NCI-H69 (cell line): ENCODE measurements at regions not wholly inside any gene's neighbourhood (a gene's known extent, or its start where the extent isn't known, plus 50 kb on each side); places are given as distances from the start of the nearest gene placed in this dataset.
"Not testable (repeated sequence)": the region's sequence is repeated elsewhere in the genome, so short reads cannot be mapped to it uniquely, and the experiment has no call there.

Source experiments
- DNase-seq: peaks from one replicate; lab custom pipeline; 2025; lab: John Stamatoyannopoulos, UW

DNA sequence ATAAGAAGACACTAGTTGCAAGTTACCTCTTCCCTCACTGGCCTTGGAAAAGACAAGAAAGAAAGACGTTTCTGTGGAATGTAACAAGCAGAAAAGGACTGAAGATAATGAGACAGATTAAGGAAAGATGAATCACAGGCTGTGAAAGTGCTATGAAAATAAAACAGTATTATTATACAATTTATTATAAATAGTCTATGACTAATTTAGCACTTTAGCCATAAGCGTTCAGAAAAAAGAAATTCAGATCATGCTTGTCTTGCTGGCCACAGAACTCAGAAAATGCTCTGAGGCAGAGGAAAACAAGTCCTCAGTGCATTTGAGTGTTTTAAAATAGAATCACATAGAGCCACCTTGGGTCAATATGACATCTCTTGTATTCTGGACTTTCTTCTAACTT lies 174.8 kb upstream of the NBPF9 start:
- DNase-seq: not testable (repeated sequence)

DNA sequence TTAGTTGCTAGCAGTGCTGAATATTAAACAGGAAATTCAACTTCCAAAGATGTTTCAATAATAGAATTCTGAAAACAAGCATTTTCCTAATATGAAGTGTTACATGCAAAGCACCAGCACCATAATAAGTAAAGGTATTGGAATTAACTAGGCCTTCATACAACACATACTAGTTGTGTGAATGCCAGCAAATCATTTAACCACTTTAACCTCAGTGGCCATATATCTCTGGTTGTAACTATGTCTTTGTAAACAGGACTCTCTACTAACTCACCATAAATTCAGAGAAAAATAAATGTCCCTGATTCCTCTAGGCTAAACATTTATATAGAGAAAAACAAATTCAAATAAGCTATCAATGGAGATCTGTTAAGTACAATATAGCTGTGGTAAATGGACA lies 175.7 kb upstream of the NBPF9 start:
- DNase-seq: not testable (repeated sequence)

DNA sequence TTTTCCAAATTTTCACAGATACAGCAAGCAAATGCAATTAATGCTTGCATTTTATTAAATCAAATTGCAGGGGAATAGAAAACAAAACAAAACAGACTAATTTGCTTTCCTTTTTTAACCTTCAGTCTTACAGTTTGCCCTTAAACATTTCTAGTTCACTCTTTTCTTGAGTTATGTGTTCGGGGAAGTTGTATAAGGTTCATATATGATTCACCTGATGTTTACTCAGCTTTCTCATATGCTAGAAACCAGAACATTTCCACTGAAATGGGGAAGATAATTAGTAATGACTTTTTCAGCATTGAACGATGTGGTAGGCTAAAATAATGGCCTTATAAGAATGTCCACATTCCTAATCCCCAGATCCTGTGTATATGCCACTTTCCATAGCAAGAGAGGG lies 176.2 kb upstream of the NBPF9 start:
- not testable (repeated sequence) for DNase-seq

GRCh38 chr1:149284773-149285172 lies 181.4 kb upstream of the NBPF9 start:
- DNase-seq: not testable (repeated sequence)

DNA sequence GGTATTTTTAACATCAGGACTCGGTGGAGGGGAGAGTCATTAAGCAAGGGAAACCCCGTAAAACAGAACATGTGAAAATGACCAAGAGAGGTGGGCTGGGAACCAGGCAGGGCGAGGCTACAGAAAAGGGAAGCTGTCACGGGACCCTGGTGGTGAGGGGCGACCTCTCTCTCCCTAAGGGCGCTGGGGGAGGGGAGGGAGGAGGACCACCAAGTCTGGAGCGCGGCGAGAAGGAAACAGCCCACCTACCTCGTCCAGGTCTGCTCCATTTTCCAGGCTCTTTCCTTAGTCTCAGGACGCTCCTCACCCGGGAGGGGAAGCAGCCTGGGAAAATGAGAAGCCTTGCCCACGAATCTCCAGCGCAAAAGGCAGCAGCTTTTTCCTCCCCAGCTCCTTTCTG lies 181.9 kb upstream of the NBPF9 start:
- not testable (repeated sequence) for DNase-seq

DNA sequence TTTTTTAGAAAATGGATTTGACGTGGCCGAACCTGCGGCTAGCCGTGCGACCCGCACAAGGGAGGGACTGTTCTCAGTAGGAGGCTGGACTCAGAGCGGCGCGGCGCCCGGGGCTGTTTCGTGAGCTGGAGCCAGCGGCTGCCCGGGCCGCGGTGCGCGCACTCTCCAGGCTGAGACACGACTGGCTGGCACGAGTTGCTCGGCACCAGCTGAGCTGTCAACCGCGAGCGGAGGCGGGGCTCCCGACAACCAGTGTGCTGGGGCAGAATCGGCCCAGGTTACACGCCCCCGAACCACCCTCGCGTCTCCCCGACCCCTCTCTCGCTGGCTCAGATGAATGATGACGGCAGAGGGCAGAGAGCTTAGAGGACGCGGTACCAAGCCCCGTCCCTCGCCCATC lies 182.3 kb upstream of the NBPF9 start:
- DNase-seq: not testable (repeated sequence)

GRCh38 chr1:149288580-149288979 lies 185.2 kb upstream of the NBPF9 start:
- DNase-seq: not testable (repeated sequence)

GRCh38 chr1:149300478-149301218 lies 174.2 kb upstream of the NBPF19 start:
- DNase-seq: not testable (repeated sequence)

DNA sequence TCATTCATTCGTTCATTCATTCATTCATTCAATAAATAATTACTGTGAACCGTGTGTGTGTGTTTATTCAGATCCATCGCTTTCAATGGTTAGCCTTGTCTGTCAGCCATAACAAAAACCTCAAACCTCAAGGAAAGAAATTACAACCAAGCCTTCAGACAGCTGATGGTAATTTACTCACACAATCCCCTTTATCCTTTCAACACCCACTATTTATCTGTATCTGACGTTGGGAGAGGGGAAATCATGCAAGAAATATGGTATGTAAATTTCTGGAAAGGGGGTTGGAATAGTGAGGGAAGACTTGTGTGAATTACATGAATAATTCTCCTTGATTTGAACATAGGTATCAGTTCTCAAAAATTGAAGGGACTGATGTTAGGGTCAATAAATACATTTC lies 173.6 kb upstream of the NBPF19 start:
- not testable (repeated sequence) for DNase-seq

DNA sequence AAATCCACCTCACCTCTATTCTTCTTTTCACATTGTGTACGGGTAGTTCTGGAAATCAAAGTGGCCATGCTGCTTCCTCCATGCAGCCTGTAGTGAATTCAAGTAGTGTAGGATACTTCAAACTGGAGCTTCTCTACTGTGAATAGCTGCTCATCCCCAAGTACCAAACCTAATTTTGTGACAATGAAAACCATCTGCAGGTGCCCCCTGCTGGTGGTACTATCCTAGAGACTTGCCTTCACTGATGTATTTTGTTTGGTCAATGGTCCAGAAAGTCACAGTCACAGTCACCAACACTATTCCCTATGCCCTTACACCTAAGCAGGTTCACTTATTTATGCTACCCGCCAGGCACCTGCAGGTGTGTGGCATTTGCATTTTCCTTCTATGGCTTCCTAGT lies 170.0 kb upstream of the NBPF19 start:
- not testable (repeated sequence) for DNase-seq

- not testable (repeated sequence) for DNase-seq
Measured at GRCh38 chr1:149307640-149308039, 167.2 kb upstream of the NBPF19 start.

GRCh38 chr1:149314921-149315320 lies 159.9 kb upstream of the NBPF19 start:
- DNase-seq: not testable (repeated sequence)

DNA sequence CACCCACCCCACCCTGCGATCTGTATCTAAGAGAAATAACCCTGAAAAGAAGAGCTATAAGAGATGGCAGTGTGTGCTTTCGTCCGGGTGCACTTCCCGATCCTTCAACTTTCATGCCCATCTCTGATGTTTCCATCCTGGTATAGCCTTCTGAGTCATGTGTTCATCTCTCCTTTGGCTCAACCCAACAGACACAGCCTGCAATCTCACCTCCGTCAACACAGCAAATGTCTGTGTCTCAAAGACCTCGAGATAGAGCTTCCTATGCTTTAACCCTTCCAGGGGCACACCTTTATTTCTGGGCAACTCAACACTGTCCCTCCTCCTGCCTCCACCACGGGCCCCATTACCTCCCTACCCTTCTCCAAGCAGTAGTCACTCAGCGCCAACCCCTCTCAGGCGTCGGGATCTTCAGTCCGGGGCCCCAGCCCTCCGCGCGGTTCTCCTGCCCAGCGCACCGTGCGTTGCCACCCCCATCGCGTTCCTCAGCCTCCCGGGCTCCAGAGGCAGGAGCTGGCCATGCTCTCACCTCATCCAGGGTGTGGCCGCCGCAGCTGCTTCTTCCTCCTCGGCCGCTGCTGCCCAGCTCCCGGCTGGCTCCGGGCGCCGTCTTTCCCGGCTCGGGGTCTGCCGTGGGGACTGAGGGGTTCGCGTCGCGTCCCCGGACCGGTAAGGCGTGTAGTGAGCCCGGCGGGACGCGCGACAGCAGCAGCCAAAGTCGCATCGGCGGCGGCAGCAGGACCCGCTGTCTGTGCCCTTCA lies 153.7 kb upstream of the NBPF19 start:
- DNase-seq: not testable (repeated sequence)

DNA sequence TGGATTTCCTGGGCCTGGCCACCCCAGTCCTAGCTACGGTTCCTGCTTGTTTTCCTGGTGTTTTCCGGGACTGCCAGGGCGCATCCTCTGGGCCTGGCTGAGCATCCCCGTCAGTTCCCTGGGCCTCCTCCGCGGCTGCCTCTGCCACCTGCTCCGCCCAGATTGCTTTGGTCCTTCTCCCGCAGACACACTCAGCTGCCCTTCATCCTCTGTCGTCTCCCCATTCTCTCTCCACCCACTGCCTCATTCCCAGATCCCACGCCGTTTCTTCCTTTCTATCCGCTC lies 153.2 kb upstream of the NBPF19 start:
- DNase-seq: not testable (repeated sequence)

DNA sequence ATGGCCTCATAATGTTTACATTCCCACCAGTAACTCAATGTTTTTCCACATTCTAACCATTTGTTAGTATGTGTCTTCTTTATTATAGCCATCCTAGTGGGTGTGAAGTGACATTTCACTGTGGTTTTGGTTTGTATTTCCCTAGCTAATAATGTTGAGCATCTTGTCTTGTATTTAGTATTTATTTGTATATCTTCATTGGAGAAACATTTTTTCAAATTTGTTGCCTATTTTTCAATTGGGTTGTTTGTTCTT lies 144.8 kb upstream of the NBPF19 start:
- DNase-seq: not testable (repeated sequence)

DNA sequence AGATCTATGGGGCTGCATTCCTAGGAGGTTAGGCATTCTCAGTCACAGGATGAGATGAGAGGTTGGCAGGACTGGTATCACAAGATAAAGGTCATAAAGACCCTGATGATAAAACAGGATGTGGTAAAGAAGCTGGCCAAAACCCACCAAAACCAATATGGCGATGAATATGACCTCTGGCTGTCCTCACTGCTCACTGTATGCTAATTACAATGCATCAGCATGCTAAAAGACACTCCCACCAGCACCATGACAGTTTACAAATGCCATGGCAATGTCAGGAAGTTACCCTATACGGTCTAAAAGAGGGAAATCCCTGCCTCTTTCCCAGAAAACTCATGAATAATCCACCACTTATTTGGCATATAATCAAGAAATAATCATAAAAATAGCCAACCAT lies 138.8 kb upstream of the NBPF19 start:
- DNase-seq: not testable (repeated sequence)

GRCh38 chr1:149338221-149338691 lies 136.6 kb upstream of the NBPF19 start:
- not testable (repeated sequence) for DNase-seq

- DNase-seq: not testable (repeated sequence)
Measured at GRCh38 chr1:149338698-149339097, 136.1 kb upstream of the NBPF19 start.

DNA sequence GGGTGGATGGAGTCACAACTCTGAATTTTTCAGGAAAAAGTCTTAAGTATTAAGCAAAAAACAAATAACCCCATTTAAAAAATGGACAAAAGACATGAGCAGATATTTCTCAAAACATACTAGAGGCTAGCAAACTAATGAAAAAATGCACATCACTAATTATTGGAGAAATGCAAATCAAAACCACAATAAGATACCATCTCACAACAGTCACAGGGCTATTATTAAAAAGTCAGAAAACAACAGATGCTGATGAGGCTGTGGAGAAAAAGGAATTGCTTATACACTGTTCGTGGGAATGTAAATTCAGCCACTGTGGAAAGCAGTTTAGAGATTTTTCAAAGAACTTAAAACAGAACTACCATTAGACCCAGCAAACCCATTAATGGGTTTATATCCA lies 125.4 kb upstream of the NBPF19 start:
- DNase-seq: not testable (repeated sequence)

GRCh38 chr1:149352205-149352604 lies 122.6 kb upstream of the NBPF19 start:
- DNase-seq: not testable (repeated sequence)

GRCh38 chr1:149354579-149354978 lies 120.3 kb upstream of the NBPF19 start:
- DNase-seq: not testable (repeated sequence)

GRCh38 chr1:149355748-149356147 lies 119.1 kb upstream of the NBPF19 start:
- not testable (repeated sequence) for DNase-seq

DNA sequence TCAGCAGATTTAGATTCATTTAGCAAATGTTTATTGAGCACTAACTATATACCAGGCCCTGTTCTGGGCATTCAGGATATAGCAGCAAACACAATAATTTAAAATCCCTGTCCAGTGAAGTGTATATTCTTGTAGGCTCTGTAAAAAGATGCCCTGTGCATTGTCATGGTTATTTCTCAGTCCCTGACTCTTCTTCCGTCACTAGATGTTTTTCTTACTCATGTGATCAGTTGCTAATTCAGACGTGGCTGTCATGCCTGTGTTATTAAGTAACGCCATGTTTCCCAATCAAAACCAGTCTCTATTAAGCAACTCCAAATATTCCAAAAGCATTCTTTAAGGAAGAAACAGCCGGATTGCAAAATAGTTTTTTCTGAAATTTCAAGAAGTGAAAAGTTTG lies 118.7 kb upstream of the NBPF19 start:
- not testable (repeated sequence) for DNase-seq

- not testable (repeated sequence) for DNase-seq
Measured at GRCh38 chr1:149360351-149360750, 114.5 kb upstream of the NBPF19 start.
